ENCODE measurements at regions not wholly inside any gene's neighbourhood (a gene's known extent, or its start where the extent isn't known, plus 50 kb on each side); places are given as distances from the start of the nearest gene placed in this dataset.
A peak's percentile ranks its signal among the peaks of the same experiment; 100 is the strongest.

- no peak for DNase-seq (ENCODE audit: extremely low spot score)
- 75% methylated on average over 15 of the region's 15 CpGs for WGBS
- no peak overlapping the region for H3K27ac ChIP-seq (ENCODE audit: low read depth)
Measured at GRCh38 chr9:134223591-134224122, 59.3 kb upstream of the RNU6ATAC start.

GRCh38 chr9:134224127-134224526, 59.8 kb upstream of the RNU6ATAC start:
- H3K36me3 ChIP-seq (ENCODE audit: insufficient read depth), result no peaks in the 10 kb centered on the region
- WGBS, result 52% methylated on average over 9 of the region's 9 CpGs
- no peak for DNase-seq (ENCODE audit: extremely low spot score)
- H3K4me3 ChIP-seq (ENCODE audit: low read depth, low read length), result no peak overlapping the region
- no peak overlapping the region for H3K27ac ChIP-seq (ENCODE audit: low read depth)
- no peaks in the 10 kb centered on the region for H3K4me1 ChIP-seq (ENCODE audit: insufficient read depth)

More at GRCh38 chr9:134223591-134224122, 59.3 kb upstream of the RNU6ATAC start:
- Histone ChIP-seq H3K4me1 (ENCODE audit: insufficient read depth) (no peaks in the 10 kb centered on the region), H3K36me3 (ENCODE audit: insufficient read depth) (no peaks in the 10 kb centered on the region), H3K4me3 (ENCODE audit: low read depth, low read length) (no peak overlapping the region)

- Histone ChIP-seq H3K4me3 (ENCODE audit: low read depth, low read length) (no peak overlapping the region), H3K36me3 (ENCODE audit: insufficient read depth) (no peaks in the 10 kb centered on the region), H3K4me1 (ENCODE audit: insufficient read depth) (no peaks in the 10 kb centered on the region), H3K27ac (ENCODE audit: low read depth) (no peak overlapping the region)
- 87% methylated on average over 9 of the region's 9 CpGs for WGBS
- no peak for DNase-seq (ENCODE audit: extremely low spot score)
Measured at GRCh38 chr9:134224567-134225093, 60.3 kb upstream of the RNU6ATAC start.

- no peak overlapping the region for H3K4me3 ChIP-seq (ENCODE audit: low read depth, low read length)
- no peaks in the 10 kb centered on the region for H3K4me1 ChIP-seq (ENCODE audit: insufficient read depth)
- DNase-seq (ENCODE audit: extremely low spot score), result no peak
- H3K27ac ChIP-seq (ENCODE audit: low read depth), result no peak overlapping the region
- WGBS, result 95% methylated on average over 8 of the region's 8 CpGs
- no peaks in the 10 kb centered on the region for H3K36me3 ChIP-seq (ENCODE audit: insufficient read depth)
Measured at GRCh38 chr9:134225186-134225585, 60.8 kb upstream of the RNU6ATAC start.

- Histone ChIP-seq H3K4me3 (ENCODE audit: low read depth, low read length) (no peak overlapping the region), H3K4me1 (ENCODE audit: insufficient read depth) (no peaks in the 10 kb centered on the region), H3K27ac (ENCODE audit: low read depth) (no peak overlapping the region), H3K36me3 (ENCODE audit: insufficient read depth) (no peaks in the 10 kb centered on the region)
- DNase-seq (ENCODE audit: extremely low spot score), result no peak
- WGBS, result 85% methylated on average over 7 of the region's 7 CpGs
Measured at GRCh38 chr9:134225816-134226215, 61.5 kb upstream of the RNU6ATAC start.

- 65% methylated on average over 27 of the region's 27 CpGs for WGBS
- no peak overlapping the region for H3K27ac ChIP-seq (ENCODE audit: low read depth)
- DNase-seq (ENCODE audit: extremely low spot score), result no peak
- H3K4me1 ChIP-seq (ENCODE audit: insufficient read depth), result no peaks in the 10 kb centered on the region
- H3K4me3 ChIP-seq (ENCODE audit: low read depth, low read length), result no peak overlapping the region
- H3K36me3 ChIP-seq (ENCODE audit: insufficient read depth), result no peaks in the 10 kb centered on the region
Measured at GRCh38 chr9:134226221-134226930, 62.0 kb upstream of the RNU6ATAC start.

- WGBS, result 72% methylated on average over 27 of the region's 27 CpGs
- Histone ChIP-seq H3K36me3 (ENCODE audit: insufficient read depth) (no peaks in the 10 kb centered on the region), H3K27ac (ENCODE audit: low read depth) (no peak overlapping the region)
Measured at GRCh38 chr9:134227451-134228411, 63.4 kb upstream of the RNU6ATAC start.

GRCh38 chr9:134228649-134229048, 64.3 kb upstream of the RNU6ATAC start:
- WGBS, result 91% methylated on average over 8 of the region's 8 CpGs
- DNase-seq (ENCODE audit: extremely low spot score), result no peak
- Histone ChIP-seq H3K4me3 (ENCODE audit: low read depth, low read length) (no peak overlapping the region), H3K27ac (ENCODE audit: low read depth) (no peak overlapping the region), H3K36me3 (ENCODE audit: insufficient read depth) (no peaks in the 10 kb centered on the region), H3K4me1 (ENCODE audit: insufficient read depth) (no peaks in the 10 kb centered on the region)

More at GRCh38 chr9:134227451-134228411, 63.4 kb upstream of the RNU6ATAC start:
- Histone ChIP-seq H3K4me1 (ENCODE audit: insufficient read depth) (no peaks in the 10 kb centered on the region), H3K4me3 (ENCODE audit: low read depth, low read length) (no peak overlapping the region)
- DNase-seq (ENCODE audit: extremely low spot score), result no peak

GRCh38 chr9:134229466-134230091, 65.2 kb upstream of the RNU6ATAC start:
- H3K36me3 ChIP-seq (ENCODE audit: insufficient read depth), result no peaks in the 10 kb centered on the region
- no peak overlapping the region for H3K27ac ChIP-seq (ENCODE audit: low read depth)
- no peak overlapping the region for H3K4me3 ChIP-seq (ENCODE audit: low read depth, low read length)
- no peak for DNase-seq (ENCODE audit: extremely low spot score)
- no peaks in the 10 kb centered on the region for H3K4me1 ChIP-seq (ENCODE audit: insufficient read depth)
- WGBS, result 95% methylated on average over 23 of the region's 23 CpGs

GRCh38 chr9:134230092-134230941, 66.0 kb upstream of the RNU6ATAC start:
- DNase-seq (ENCODE audit: extremely low spot score), result no peak
- H3K4me3 ChIP-seq (ENCODE audit: low read depth, low read length), result no peak overlapping the region
- H3K36me3 ChIP-seq (ENCODE audit: insufficient read depth), result no peaks in the 10 kb centered on the region
- peak overlapping the region; percentile 11 for H3K27ac ChIP-seq (ENCODE audit: low read depth)
- H3K4me1 ChIP-seq (ENCODE audit: insufficient read depth), result no peaks in the 10 kb centered on the region
- 87% methylated on average over 28 of the region's 28 CpGs for WGBS

- Histone ChIP-seq H3K36me3 (ENCODE audit: insufficient read depth) (no peaks in the 10 kb centered on the region), H3K27ac (ENCODE audit: low read depth) (peak overlapping the region; percentile 11), H3K4me1 (ENCODE audit: insufficient read depth) (no peaks in the 10 kb centered on the region), H3K4me3 (ENCODE audit: low read depth, low read length) (no peak overlapping the region)
- no peak for DNase-seq (ENCODE audit: extremely low spot score)
- WGBS, result 48% methylated on average over 14 of the region's 14 CpGs
Measured at GRCh38 chr9:134230942-134231325, 66.6 kb upstream of the RNU6ATAC start.

- WGBS, result 39% methylated on average over 12 of the region's 12 CpGs
- no peak for DNase-seq (ENCODE audit: extremely low spot score)
- Histone ChIP-seq H3K27ac (ENCODE audit: low read depth) (peak overlapping the region; percentile 43), H3K4me3 (ENCODE audit: low read depth, low read length) (no peak overlapping the region), H3K36me3 (ENCODE audit: insufficient read depth) (no peaks in the 10 kb centered on the region), H3K4me1 (ENCODE audit: insufficient read depth) (no peaks in the 10 kb centered on the region)
Measured at GRCh38 chr9:134231330-134231745, 67.0 kb upstream of the RNU6ATAC start.

Measured in urinary bladder (tissue), 3 donors.